H1 (cell line): ENCODE measurements at regions not wholly inside any gene's neighbourhood (a gene's known extent, or its start where the extent isn't known, plus 50 kb on each side); places are given as distances from the start of the nearest gene placed in this dataset.

Experiments
- CTBP2 ChIP-seq: IDR thresholded peaks from 2 replicates; pipeline ENCODE4 v1.7.0; 2011; ENCODE audit warnings: borderline replicate concordance, mild to moderate bottlenecking, moderate library complexity, mixed read lengths, low read length; ENCODE audit not compliant: insufficient read depth, insufficient read length
- MAFK ChIP-seq: IDR thresholded peaks from 2 replicates; pipeline ENCODE4 v1.6.1; 2012; ENCODE audit warnings: low read depth, mild to moderate bottlenecking, improper control_type of control experiment, low read length
- SIN3A ChIP-seq, 2 experiments: IDR thresholded peaks in 1 of 2; conservative IDR thresholded peaks in 1 of 2; 2 replicates each; pipeline ENCODE4 v1.6.1; 2011 to 2012; ENCODE audit warnings: low read length in 2 of 2, improper control_type of control experiment in 1 of 2, low read depth in 1 of 2, mild to moderate bottlenecking in 1 of 2
- ZNF274 ChIP-seq: IDR thresholded peaks from 2 replicates; pipeline ENCODE4 v1.7.0; 2012; ENCODE audit warnings: low read length, borderline replicate concordance; ENCODE audit errors: extremely low read depth

- TF ChIP-seq MAFK, result no peak
- TF ChIP-seq CTBP2, result no peak
- TF ChIP-seq SIN3A (conservative IDR thresholded peaks at IDR 0.05 in 1 of 2, IDR thresholded peaks at IDR 0.05 in 1 of 2; ENCODE audit: low read depth in 1 of 2, low read length in 2 of 2), result no peak
- TF ChIP-seq ZNF274, result no peak
Measured at GRCh38 chr18:27497246-27497645, 312.1 kb upstream of the CHST9 start (continued).
